ENCODE measurements at regions not wholly inside any gene's neighbourhood (a gene's known extent, or its start where the extent isn't known, plus 50 kb on each side); places are given as distances from the start of the nearest gene placed in this dataset.

DNA sequence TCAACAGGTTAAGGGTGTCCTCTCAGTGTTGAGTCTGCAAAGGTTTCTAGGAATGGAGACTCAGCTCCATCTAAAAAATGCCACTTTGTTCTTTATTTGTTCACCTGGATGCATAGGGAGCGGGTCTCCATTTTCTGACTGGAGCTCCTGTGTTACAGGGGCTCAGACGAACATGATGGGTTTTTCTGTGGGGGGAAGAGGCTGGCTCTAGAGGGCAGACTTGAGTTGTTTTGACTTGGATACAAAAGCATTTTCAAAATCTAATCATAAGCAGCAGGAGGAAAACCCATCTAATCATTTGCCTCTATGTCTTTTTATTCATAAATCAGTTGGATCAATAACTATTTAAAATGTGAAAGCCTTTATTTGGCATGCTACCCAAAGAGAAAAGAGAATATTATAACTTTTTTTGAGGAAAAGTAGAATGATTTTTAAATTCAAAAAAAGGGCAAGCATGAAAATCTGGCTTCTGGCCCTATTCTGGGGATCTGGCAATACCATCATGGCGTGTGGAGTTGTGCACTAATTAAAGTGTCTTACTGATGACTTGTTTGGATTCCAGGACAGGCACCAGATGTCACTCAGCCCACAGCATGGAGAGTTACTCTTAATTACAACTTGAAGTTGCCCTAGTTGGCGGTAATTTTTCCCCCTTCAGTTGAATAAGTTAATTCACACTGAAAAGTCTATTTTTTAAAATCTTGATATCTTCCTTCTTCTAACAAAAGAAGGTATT, 594.9 kb downstream of the REEP3 start:
- peak; percentile 69 for TF ChIP-seq CTCF (conservative IDR thresholded peaks at IDR 0.05; ENCODE audit: low read depth, low read length)
- no peak for TF ChIP-seq EZH2 (IDR thresholded peaks at IDR 0.05; ENCODE audit: borderline replicate concordance, low read depth, low read length, poor library complexity, severe bottlenecking)

Measured in A673 (cell line).